ENCODE measurements at regions not wholly inside any gene's neighbourhood (a gene's known extent, or its start where the extent isn't known, plus 50 kb on each side); places are given as distances from the start of the nearest gene placed in this dataset.
"Not testable (repeated sequence)": the region's sequence is repeated elsewhere in the genome, so short reads cannot be mapped to it uniquely, and the experiment has no call there.

GRCh38 chr12:82529101-82529500, 157.6 kb upstream of the TMTC2 start:
- DNase-seq (ENCODE audit: low spot score) = no peak

GRCh38 chr12:82529954-82530353, 156.8 kb upstream of the TMTC2 start:
- no peak for DNase-seq (ENCODE audit: low spot score)

- DNase-seq (ENCODE audit: low spot score) = no peak
These were observed 156.3 kb upstream of the TMTC2 start for GRCh38 chr12:82530394-82530793.

- DNase-seq (ENCODE audit: low spot score) = no peak
These were observed 153.4 kb upstream of the TMTC2 start for GRCh38 chr12:82533341-82533740.

- no peak for DNase-seq (ENCODE audit: low spot score)
These were observed 149.3 kb upstream of the TMTC2 start for GRCh38 chr12:82537436-82537835.

- DNase-seq (ENCODE audit: low spot score) = no peak
These were observed 132.2 kb upstream of the TMTC2 start for GRCh38 chr12:82554529-82554928.

- DNase-seq (ENCODE audit: low spot score) = no peak
These were observed 131.0 kb upstream of the TMTC2 start for GRCh38 chr12:82555699-82556098.

- no peak for DNase-seq (ENCODE audit: low spot score)
These were observed 120.7 kb upstream of the TMTC2 start for GRCh38 chr12:82565966-82566365.

- DNase-seq (ENCODE audit: low spot score) = no peak
These were observed 119.0 kb upstream of the TMTC2 start for GRCh38 chr12:82567688-82568087.

GRCh38 chr12:82574191-82574590, 112.5 kb upstream of the TMTC2 start:
- no peak for DNase-seq (ENCODE audit: low spot score)

- no peak for DNase-seq (ENCODE audit: low spot score)
These were observed 108.0 kb upstream of the TMTC2 start for GRCh38 chr12:82578725-82579124.

- DNase-seq (ENCODE audit: low spot score) = no peak
These were observed 103.0 kb upstream of the TMTC2 start for GRCh38 chr12:82583756-82584155.

- no peak for DNase-seq (ENCODE audit: low spot score)
These were observed 93.6 kb upstream of the TMTC2 start for GRCh38 chr12:82593143-82593542.

- peak; percentile 34 for DNase-seq (ENCODE audit: low spot score)
These were observed 92.8 kb upstream of the TMTC2 start for GRCh38 chr12:82593901-82594396.

GRCh38 chr12:82595941-82596340, 90.8 kb upstream of the TMTC2 start:
- no peak for DNase-seq (ENCODE audit: low spot score)

GRCh38 chr12:82596483-82596882, 90.2 kb upstream of the TMTC2 start:
- no peak for DNase-seq (ENCODE audit: low spot score)

- DNase-seq (ENCODE audit: low spot score) = no peak
These were observed 86.3 kb upstream of the TMTC2 start for GRCh38 chr12:82600379-82600778.

GRCh38 chr12:82603647-82604046, 83.1 kb upstream of the TMTC2 start:
- DNase-seq (ENCODE audit: low spot score) = not testable (repeated sequence)

GRCh38 chr12:82605115-82605514, 81.6 kb upstream of the TMTC2 start:
- DNase-seq (ENCODE audit: low spot score) = no peak

- DNase-seq (ENCODE audit: low spot score) = no peak
These were observed 78.0 kb upstream of the TMTC2 start for GRCh38 chr12:82608706-82609105.

- no peak for DNase-seq (ENCODE audit: low spot score)
These were observed 77.3 kb upstream of the TMTC2 start for GRCh38 chr12:82609234-82609914.

GRCh38 chr12:82619644-82620043, 67.1 kb upstream of the TMTC2 start:
- DNase-seq (ENCODE audit: low spot score) = no peak

- no peak for DNase-seq (ENCODE audit: low spot score)
These were observed 65.8 kb upstream of the TMTC2 start for GRCh38 chr12:82620917-82621316.

GRCh38 chr12:82625523-82625922, 61.2 kb upstream of the TMTC2 start:
- DNase-seq (ENCODE audit: low spot score) = no peak

All from D341Med (cell line).